ENCODE measurements at regions not wholly inside any gene's neighbourhood (a gene's known extent, or its start where the extent isn't known, plus 50 kb on each side); places are given as distances from the start of the nearest gene placed in this dataset.

DNA sequence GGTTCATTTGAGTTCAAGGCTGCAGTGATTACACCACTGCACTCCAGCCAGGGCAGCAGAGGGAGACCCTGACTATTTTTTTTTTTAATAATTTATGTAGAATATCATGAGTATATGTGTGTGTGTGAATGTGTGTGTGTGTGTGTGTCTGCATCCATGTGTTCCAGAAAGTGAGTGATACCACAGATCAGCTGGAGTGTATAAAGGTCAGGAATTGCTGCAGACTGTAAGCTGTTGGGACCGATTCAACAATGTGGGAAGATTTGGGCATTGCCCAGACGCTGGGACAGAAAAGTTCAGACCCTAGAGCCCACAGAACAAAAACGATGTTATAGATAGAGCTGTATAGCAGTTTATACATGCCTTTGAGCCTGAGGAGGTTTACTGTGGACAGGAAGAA lies 435.6 kb downstream of the CCSER2 start:
- H3K9me3 ChIP-seq, result no peaks in the 10 kb centered on the region
- H3K27ac ChIP-seq, result no peak overlapping the region
- H3K36me3 ChIP-seq, result no peaks in the 10 kb centered on the region
- H3K4me1 ChIP-seq, result no peaks in the 10 kb centered on the region
- no peak for ATAC-seq
- H3K27me3 ChIP-seq, result peaks cover 12% of the 10 kb centered on the region
- 44 to 47% methylated on average over 3 of the region's 3 CpGs for WGBS, 2 donors (ENCODE audit: low coverage in 1 of 2)
- TF ChIP-seq POLR2AphosphoS5 (IDR thresholded peaks at IDR 0.05), result no peak
- no peak for TF ChIP-seq EP300 (IDR thresholded peaks at IDR 0.05)
- TF ChIP-seq, protein P1, sequence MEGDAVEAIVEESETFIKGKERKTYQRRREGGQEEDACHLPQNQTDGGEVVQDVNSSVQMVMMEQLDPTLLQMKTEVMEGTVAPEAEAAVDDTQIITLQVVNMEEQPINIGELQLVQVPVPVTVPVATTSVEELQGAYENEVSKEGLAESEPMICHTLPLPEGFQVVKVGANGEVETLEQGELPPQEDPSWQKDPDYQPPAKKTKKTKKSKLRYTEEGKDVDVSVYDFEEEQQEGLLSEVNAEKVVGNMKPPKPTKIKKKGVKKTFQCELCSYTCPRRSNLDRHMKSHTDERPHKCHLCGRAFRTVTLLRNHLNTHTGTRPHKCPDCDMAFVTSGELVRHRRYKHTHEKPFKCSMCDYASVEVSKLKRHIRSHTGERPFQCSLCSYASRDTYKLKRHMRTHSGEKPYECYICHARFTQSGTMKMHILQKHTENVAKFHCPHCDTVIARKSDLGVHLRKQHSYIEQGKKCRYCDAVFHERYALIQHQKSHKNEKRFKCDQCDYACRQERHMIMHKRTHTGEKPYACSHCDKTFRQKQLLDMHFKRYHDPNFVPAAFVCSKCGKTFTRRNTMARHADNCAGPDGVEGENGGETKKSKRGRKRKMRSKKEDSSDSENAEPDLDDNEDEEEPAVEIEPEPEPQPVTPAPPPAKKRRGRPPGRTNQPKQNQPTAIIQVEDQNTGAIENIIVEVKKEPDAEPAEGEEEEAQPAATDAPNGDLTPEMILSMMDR (IDR thresholded peaks at IDR 0.05), result no peak
- TF ChIP-seq POLR2A (IDR thresholded peaks at IDR 0.05), result no peak
- no peak overlapping the region for H3K4me3 ChIP-seq

DNA sequence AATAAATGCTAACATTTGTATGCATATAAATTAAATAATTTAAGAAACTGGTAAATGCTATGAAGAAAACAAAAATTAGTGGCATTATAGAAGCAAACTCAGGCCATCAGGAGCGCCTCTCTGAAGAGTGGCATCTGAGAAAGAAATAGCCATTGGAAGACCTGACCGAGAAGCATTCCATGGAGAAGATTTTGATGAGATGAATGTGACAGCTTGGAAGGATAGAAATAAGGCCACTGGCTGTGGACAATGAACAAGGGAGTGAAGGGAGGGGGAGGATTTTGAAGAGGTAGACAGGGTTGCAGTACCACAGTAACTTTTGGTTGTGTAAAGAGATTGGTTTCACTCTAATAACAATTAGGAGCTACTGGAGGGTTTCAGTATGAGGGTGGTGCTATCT lies 436.7 kb downstream of the CCSER2 start:
- Histone ChIP-seq H3K9me3 (no peaks in the 10 kb centered on the region), H3K27ac (no peak overlapping the region), H3K27me3 (peaks cover 12% of the 10 kb centered on the region), H3K4me1 (no peaks in the 10 kb centered on the region), H3K4me3 (no peak overlapping the region), H3K36me3 (no peaks in the 10 kb centered on the region)
- WGBS, 2 donors (ENCODE audit: low coverage in 1 of 2), result 80 to 100% methylated on average over 2 of the region's 2 CpGs
- no peak for ATAC-seq
- TF ChIP-seq, protein P1 (IDR thresholded peaks at IDR 0.05), result no peak
- no peak for TF ChIP-seq POLR2AphosphoS5 (IDR thresholded peaks at IDR 0.05)
- TF ChIP-seq EP300 (IDR thresholded peaks at IDR 0.05), result no peak
- TF ChIP-seq POLR2A (IDR thresholded peaks at IDR 0.05), result no peak

DNA sequence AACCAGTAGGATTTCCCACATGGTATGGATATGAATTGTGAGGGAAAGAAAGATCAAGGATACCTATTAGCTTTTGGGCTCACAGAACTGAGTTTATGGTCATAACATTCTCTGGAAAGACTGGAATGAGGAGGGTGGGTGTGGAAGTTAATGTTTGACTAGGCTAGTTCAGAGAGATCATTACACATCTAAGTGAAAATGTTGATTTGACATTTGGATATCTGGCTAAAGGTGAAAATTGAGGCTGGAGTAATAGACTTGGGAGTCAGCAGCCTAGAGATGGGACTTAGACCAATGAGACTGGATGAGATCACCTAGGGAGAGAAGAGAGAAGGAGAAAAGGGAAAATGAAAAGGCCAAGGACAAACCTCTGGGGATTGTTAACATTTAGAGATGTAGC lies 437.3 kb downstream of the CCSER2 start:
- no peaks in the 10 kb centered on the region for H3K36me3 ChIP-seq
- peaks cover 12% of the 10 kb centered on the region for H3K27me3 ChIP-seq
- TF ChIP-seq, protein P1 (IDR thresholded peaks at IDR 0.05), result no peak
- no peak for TF ChIP-seq EP300 (IDR thresholded peaks at IDR 0.05)
- TF ChIP-seq POLR2A (IDR thresholded peaks at IDR 0.05), result no peak
- TF ChIP-seq POLR2AphosphoS5 (IDR thresholded peaks at IDR 0.05), result no peak
- no peak for ATAC-seq
- no peak overlapping the region for H3K4me3 ChIP-seq
- H3K27ac ChIP-seq, result no peak overlapping the region
- no peaks in the 10 kb centered on the region for H3K4me1 ChIP-seq
- no peaks in the 10 kb centered on the region for H3K9me3 ChIP-seq

DNA sequence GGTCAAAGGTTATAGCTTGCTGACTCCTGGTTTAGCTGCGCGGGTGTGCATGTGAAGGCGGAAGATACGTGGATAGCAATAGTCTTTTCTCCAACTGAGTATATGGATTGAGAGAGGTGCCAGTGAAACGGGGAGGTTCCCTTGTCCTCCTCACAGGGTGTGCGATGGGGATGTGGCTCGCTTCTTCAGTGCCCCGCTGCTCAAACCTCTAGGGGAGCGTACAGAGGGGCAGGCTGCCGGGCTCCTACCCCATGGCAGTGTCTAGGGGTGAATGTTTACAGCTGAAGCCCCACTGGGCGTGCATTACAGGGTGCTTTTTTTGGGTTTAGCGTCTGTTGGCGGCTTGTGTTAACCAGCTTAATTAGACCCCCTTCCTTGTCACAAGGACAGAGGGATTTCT lies 438.5 kb downstream of the CCSER2 start:
- WGBS, 2 donors (ENCODE audit: low coverage in 1 of 2), result 89 to 95% methylated on average over 9 to 10 of the region's 13 CpGs
- H3K9me3 ChIP-seq, result no peaks in the 10 kb centered on the region
- TF ChIP-seq POLR2AphosphoS5 (IDR thresholded peaks at IDR 0.05), result no peak
- TF ChIP-seq EP300 (IDR thresholded peaks at IDR 0.05), result no peak
- TF ChIP-seq POLR2A (IDR thresholded peaks at IDR 0.05), result no peak
- TF ChIP-seq, protein P1 (IDR thresholded peaks at IDR 0.05), result no peak
- no peak overlapping the region for H3K4me3 ChIP-seq
- H3K27me3 ChIP-seq, result peaks cover 12% of the 10 kb centered on the region
- no peak overlapping the region for H3K27ac ChIP-seq
- no peak for ATAC-seq
- no peaks in the 10 kb centered on the region for H3K4me1 ChIP-seq
- no peaks in the 10 kb centered on the region for H3K36me3 ChIP-seq

DNA sequence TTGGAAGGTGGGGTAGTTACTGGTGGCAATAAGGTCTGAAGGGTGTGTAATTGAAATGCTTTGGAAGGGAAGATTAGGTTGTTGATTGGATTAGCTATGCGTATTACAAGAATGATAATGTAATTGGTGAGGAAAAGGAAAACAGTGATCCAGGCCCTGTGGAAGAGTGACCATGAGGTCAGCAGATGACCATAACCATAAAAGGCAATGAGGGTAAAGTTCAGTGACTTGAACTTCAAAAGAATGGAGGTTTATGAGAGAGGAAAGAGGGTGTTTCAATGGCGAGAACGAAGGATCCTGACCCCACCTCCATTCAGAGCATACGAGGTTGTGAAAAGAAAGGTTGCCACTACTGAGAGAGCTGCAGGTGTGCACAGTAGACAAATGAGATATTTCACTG lies 439.7 kb downstream of the CCSER2 start:
- no peak overlapping the region for H3K27ac ChIP-seq
- H3K27me3 ChIP-seq, result peaks cover 4% of the 10 kb centered on the region
- H3K4me1 ChIP-seq, result no peaks in the 10 kb centered on the region
- no peaks in the 10 kb centered on the region for H3K36me3 ChIP-seq
- H3K4me3 ChIP-seq, result no peak overlapping the region
- no peak for ATAC-seq
- H3K9me3 ChIP-seq, result no peaks in the 10 kb centered on the region
- TF ChIP-seq EP300 (IDR thresholded peaks at IDR 0.05) (no peak), POLR2AphosphoS5 (IDR thresholded peaks at IDR 0.05) (no peak), POLR2A (IDR thresholded peaks at IDR 0.05) (no peak)
- TF ChIP-seq, protein P1 (IDR thresholded peaks at IDR 0.05), result no peak
- WGBS, 2 donors (ENCODE audit: low coverage in 1 of 2), result 43 to 83% methylated on average over 3 to 4 of the region's 4 CpGs

Measured in gastroesophageal sphincter (tissue), 4 donors.